Activated B cell treated with CpG ODN at 0.5 μM for 24 hours (primary cell): ENCODE measurements at regions not wholly inside any gene's neighbourhood (a gene's known extent, or its start where the extent isn't known, plus 50 kb on each side); places are given as distances from the start of the nearest gene placed in this dataset.

Source experiments
- ATAC-seq: fragments of 200-7000 bp; cut with Tn5 transposase; one replicate; pipeline ENCODE4 v1.10.0; 2021; ENCODE audit warnings: low read depth, mild to moderate bottlenecking, moderate library complexity
- CTCF ChIA-PET: fragments of 350-600 bp; sonication (Branson Sonifier 250); formaldehyde crosslinking; loops from one replicate; lab custom pipeline; 2021; ENCODE audit warnings: antibody characterized with exemption; lab: Charles Lee
- POLR2A ChIA-PET: fragments of 350-600 bp; sonication (Branson Sonifier 250); formaldehyde crosslinking; loops from one replicate; lab custom pipeline; 2021; ENCODE audit warnings: antibody characterized with exemption; lab: Charles Lee
- DNase-seq: peaks from one replicate; pipeline ENCODE4 v3.0.0; 2022
- H3K27ac Mint-ChIP-seq: one replicate; pipeline ENCODE4 v1.8.0; 2020; ENCODE audit warnings: mixed read lengths
- H3K27me3 Mint-ChIP-seq: one replicate; pipeline ENCODE4 v1.8.0; 2021; ENCODE audit warnings: mixed read lengths
- H3K36me3 Mint-ChIP-seq: one replicate; pipeline ENCODE4 v1.8.0; 2021; ENCODE audit warnings: low read depth, mixed read lengths
- H3K4me1 Mint-ChIP-seq: one replicate; pipeline ENCODE4 v1.8.0; 2021; ENCODE audit warnings: mixed read lengths
- H3K4me3 Mint-ChIP-seq: one replicate; pipeline ENCODE4 v1.8.0; 2020; ENCODE audit warnings: mild to moderate bottlenecking, mixed read lengths
- H3K9me3 Mint-ChIP-seq: one replicate; pipeline ENCODE4 v1.8.0; 2020; ENCODE audit warnings: mixed read lengths
- intact Hi-C: fragments of 100-400 bp; cut with micrococcal nuclease; formaldehyde crosslinking; loops from one replicate; pipeline ENCODE4 v1.15.1; 2024
- TF ChIP-seq, protein P1 (sequence below): fragments of 200-600 bp; IDR thresholded peaks from one replicate; pipeline ENCODE4 v1.8.0; 2022; ENCODE audit warnings: antibody characterized with exemption, mild to moderate bottlenecking

DNA sequence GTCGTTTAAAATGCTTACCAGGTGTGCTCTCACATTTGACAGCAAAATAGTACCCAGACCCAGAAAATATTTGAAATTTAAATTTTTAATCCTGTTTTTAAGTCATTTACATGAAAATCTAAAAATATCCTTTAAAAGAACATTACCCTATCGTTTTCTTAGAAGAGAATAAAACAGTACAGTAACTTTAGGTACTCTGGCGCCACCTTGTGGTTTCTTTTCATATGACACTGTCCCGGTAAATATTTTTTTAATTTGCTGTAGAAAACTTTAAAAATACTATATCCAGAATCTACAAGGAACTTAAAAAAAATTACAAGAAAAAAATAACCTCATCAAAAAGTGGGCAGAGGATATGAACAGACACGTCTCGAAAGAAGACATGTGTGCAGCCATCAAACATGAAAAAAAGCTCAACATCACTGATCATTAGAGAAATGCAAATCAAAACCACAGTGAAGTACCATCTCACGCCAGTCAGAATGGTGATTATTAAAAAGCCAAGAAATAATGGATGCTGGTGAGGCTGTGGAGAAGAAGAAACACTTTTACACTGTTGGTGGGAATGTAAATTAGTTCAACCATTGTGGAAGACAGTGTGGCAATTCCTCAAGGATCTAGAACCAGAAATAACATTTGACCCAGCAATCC lies 129.2 kb downstream of the RGS21 start:
- Mint-ChIP-seq H3K27me3 (peaks cover 19% of the 10 kb centered on the region), H3K36me3 (no peaks in the 10 kb centered on the region), H3K27ac (no peak overlapping the region), H3K4me3 (no peak overlapping the region), H3K4me1 (no peaks in the 10 kb centered on the region), H3K9me3 (no peaks in the 10 kb centered on the region)
- ATAC-seq (no peak), DNase-seq (no peak)
- TF ChIP-seq, protein P1, sequence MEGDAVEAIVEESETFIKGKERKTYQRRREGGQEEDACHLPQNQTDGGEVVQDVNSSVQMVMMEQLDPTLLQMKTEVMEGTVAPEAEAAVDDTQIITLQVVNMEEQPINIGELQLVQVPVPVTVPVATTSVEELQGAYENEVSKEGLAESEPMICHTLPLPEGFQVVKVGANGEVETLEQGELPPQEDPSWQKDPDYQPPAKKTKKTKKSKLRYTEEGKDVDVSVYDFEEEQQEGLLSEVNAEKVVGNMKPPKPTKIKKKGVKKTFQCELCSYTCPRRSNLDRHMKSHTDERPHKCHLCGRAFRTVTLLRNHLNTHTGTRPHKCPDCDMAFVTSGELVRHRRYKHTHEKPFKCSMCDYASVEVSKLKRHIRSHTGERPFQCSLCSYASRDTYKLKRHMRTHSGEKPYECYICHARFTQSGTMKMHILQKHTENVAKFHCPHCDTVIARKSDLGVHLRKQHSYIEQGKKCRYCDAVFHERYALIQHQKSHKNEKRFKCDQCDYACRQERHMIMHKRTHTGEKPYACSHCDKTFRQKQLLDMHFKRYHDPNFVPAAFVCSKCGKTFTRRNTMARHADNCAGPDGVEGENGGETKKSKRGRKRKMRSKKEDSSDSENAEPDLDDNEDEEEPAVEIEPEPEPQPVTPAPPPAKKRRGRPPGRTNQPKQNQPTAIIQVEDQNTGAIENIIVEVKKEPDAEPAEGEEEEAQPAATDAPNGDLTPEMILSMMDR: peak; percentile 87
- CTCF ChIA-PET: interaction anchor here (0.8 to 1.1 kb wide), 2 partner anchors 165 to 573 kb away, joined by 3 read pairs; no protein-coding TSS in a partner anchor
- intact Hi-C loops: no loop called here
- POLR2A ChIA-PET: interaction anchor here (0.6 kb wide), 1 partner anchor 484 kb away, joined by 4 read pairs; no protein-coding TSS in a partner anchor

DNA sequence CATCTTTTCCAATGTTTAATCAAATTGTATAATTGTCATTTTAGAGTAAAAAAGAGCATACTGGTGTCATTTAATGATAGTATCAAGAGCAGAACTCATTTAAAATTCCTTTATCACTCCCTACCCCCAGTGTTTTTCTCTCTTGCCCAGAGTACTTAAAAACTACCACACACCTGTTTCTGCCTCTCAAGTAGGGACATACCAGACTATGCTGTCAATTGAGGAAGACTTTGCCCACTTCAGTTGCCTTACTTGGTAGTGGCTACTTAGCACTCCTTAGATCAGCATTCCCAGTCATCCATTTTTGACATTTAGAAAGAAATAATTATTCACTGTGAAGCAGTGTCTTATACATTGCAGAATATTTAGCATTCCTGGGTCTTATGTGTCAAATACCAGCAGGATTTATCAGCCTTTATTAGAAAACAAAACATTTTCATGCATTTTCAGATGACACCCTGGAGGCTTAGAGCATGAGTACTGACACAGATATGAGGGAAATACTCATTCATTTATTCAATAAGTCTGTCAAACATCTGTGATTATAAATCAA lies 127.5 kb upstream of the RGS1 start:
- no peak overlapping the region for H3K27ac Mint-ChIP-seq
- intact Hi-C loops: no loop called here
- CTCF ChIA-PET: no interaction called here
- no peak for ATAC-seq
- H3K36me3 Mint-ChIP-seq: no peaks in the 10 kb centered on the region
- TF ChIP-seq, protein P1: no peak
- no peaks in the 10 kb centered on the region for H3K9me3 Mint-ChIP-seq
- peaks cover 28% of the 10 kb centered on the region for H3K27me3 Mint-ChIP-seq
- no peak for DNase-seq
- H3K4me1 Mint-ChIP-seq: no peaks in the 10 kb centered on the region
- no peak overlapping the region for H3K4me3 Mint-ChIP-seq
- POLR2A ChIA-PET: no interaction called here

DNA sequence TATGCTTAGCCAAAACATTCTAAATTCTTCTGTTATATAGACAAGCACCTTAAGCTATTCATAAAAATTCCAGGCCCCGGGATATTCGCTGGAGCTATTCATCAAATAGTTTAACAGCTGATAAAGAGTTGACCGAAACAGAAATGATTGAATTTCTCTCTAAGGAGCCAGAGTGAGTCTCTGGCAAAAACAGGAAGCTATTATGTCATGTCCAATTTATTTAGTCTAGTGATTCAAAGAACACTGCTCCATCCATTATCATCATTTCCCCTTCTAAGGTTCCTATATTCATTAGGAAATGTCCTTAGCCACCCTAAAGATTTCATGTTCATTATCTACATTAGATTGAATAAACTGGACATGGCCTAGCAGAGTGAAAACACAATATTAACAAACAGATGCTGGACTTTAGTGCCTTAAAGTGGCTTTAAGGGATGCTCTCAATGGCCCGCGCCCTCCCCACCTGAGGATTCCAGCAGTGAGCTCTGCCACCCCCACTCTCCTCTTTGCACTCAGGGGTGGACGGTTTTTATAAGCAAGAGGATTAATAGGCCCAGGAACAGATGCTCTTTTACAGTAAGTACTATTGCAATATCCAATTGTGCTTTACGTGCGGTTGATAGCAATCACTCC lies 122.1 kb upstream of the RGS1 start:
- ChIA-PET CTCF (no interaction called here), POLR2A (no interaction called here)
- H3K4me3 Mint-ChIP-seq: no peak overlapping the region
- H3K4me1 Mint-ChIP-seq: no peaks in the 10 kb centered on the region
- DNase-seq (no peak), ATAC-seq (no peak)
- intact Hi-C loops: no loop called here
- H3K27me3 Mint-ChIP-seq: peaks cover 21% of the 10 kb centered on the region
- no peak overlapping the region for H3K27ac Mint-ChIP-seq
- no peaks in the 10 kb centered on the region for H3K36me3 Mint-ChIP-seq
- TF ChIP-seq, protein P1: no peak
- H3K9me3 Mint-ChIP-seq: no peaks in the 10 kb centered on the region

DNA sequence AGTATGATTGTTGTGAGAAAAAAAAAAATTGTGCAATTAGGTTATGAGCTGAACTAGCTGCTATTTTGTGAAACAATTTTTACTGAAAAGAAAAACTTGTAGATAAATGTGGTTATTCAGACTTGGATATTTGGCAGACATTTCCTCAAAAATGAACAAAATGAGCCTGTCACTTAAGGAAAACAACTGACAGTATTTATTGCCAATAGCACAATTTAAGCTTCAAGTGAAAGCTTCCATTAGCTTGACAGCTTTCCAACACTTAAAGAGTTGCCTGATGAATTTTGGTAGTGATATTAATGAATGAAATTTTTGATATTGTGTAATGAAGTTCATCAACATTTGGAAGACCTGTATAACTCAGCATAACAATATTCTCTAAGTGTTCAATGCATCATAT lies 116.1 kb upstream of the RGS1 start:
- no peaks in the 10 kb centered on the region for H3K36me3 Mint-ChIP-seq
- peaks cover 10% of the 10 kb centered on the region for H3K27me3 Mint-ChIP-seq
- intact Hi-C loops: no loop called here
- H3K9me3 Mint-ChIP-seq: no peaks in the 10 kb centered on the region
- no peak for ATAC-seq
- DNase-seq: no peak
- ChIA-PET CTCF (no interaction called here), POLR2A (no interaction called here)
- TF ChIP-seq, protein P1: no peak
- no peak overlapping the region for H3K4me3 Mint-ChIP-seq
- no peaks in the 10 kb centered on the region for H3K4me1 Mint-ChIP-seq
- H3K27ac Mint-ChIP-seq: no peak overlapping the region

DNA sequence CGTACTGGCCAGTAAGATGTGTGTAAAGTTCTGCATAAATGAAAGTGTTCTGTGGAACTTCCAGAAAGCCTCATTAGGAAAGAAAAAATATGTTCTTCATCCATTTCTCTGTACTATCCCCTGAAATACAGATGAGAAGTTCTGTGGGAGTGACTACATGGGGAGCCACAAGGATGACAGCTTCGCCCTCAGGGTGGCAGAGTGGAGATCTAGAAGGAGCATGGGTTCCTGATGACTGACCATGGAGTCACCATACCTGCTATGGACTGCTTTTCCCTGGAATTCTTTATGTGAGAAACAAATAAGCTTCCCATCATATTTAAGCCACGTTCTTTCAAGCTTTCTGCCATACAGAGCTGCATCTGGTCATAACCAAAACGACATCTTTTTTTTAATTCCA lies 113.9 kb upstream of the RGS1 start:
- H3K27ac Mint-ChIP-seq: no peak overlapping the region
- H3K4me1 Mint-ChIP-seq: no peaks in the 10 kb centered on the region
- TF ChIP-seq, protein P1: no peak
- H3K27me3 Mint-ChIP-seq: peaks cover 24% of the 10 kb centered on the region
- H3K36me3 Mint-ChIP-seq: no peaks in the 10 kb centered on the region
- ChIA-PET POLR2A (no interaction called here), CTCF (interaction anchor here (1.5 kb wide), 1 partner anchor 12 kb away, joined by 4 read pairs; no protein-coding TSS in a partner anchor)
- H3K9me3 Mint-ChIP-seq: no peaks in the 10 kb centered on the region
- no peak for DNase-seq
- ATAC-seq: no peak
- intact Hi-C loops: no loop called here
- H3K4me3 Mint-ChIP-seq: no peak overlapping the region
